ENCODE measurements at regions not wholly inside any gene's neighbourhood (a gene's known extent, or its start where the extent isn't known, plus 50 kb on each side); places are given as distances from the start of the nearest gene placed in this dataset.
"Not testable (repeated sequence)": the region's sequence is repeated elsewhere in the genome, so short reads cannot be mapped to it uniquely, and the experiment has no call there.

DNA sequence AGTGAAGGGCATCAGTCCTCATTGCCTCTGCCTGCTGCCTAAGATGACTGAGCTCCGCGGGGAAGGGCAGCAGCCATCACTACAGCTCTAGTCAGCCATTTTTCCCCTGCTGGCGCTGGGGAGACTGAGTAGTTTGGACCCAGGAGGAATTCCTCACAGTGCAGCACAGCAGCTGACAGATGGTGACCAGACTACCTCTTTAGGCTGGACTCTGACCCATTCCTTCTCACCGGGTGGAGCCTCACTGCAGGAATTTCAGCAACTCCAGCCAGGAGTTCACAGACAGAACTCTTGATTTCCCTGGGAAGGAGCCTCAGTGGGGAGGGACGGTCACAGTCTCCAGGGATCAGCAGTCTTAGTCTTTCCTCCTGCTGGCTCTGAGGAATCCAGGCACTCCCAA lies 492.0 kb upstream of the MMS22L start:
- Histone ChIP-seq H3K4me2 (no peak overlapping the region), H3K9ac (no peak overlapping the region), H3K4me3 (no peak overlapping the region), H3K27ac (no peak overlapping the region), H2AFZ (replicated peaks) (peak overlapping the region; percentile 68), H3K79me2 (ENCODE audit: low read depth) (no peaks in the 10 kb centered on the region), H3K27me3 (no peaks in the 10 kb centered on the region), H3K36me3 (no peaks in the 10 kb centered on the region), H3F3A (ENCODE audit: low read depth) (peaks cover 4% of the 10 kb centered on the region), H3K9me3 (ENCODE audit: low read depth) (no peaks in the 10 kb centered on the region), H3K4me1 (no peaks in the 10 kb centered on the region), H4K20me1 (ENCODE audit: low read depth) (no peaks in the 10 kb centered on the region)
- no peak overlapping the region for H3K4me3 Mint-ChIP-seq
- peaks cover 6% of the 10 kb centered on the region for H3K9me3 Mint-ChIP-seq
- H3K36me3 Mint-ChIP-seq, result no peaks in the 10 kb centered on the region
- peaks cover 5% of the 10 kb centered on the region for H3K4me1 Mint-ChIP-seq
- H3K27me3 Mint-ChIP-seq (ENCODE audit: insufficient read depth, low read depth), result peaks cover 2% of the 10 kb centered on the region
- TF ChIP-seq, protein P1, sequence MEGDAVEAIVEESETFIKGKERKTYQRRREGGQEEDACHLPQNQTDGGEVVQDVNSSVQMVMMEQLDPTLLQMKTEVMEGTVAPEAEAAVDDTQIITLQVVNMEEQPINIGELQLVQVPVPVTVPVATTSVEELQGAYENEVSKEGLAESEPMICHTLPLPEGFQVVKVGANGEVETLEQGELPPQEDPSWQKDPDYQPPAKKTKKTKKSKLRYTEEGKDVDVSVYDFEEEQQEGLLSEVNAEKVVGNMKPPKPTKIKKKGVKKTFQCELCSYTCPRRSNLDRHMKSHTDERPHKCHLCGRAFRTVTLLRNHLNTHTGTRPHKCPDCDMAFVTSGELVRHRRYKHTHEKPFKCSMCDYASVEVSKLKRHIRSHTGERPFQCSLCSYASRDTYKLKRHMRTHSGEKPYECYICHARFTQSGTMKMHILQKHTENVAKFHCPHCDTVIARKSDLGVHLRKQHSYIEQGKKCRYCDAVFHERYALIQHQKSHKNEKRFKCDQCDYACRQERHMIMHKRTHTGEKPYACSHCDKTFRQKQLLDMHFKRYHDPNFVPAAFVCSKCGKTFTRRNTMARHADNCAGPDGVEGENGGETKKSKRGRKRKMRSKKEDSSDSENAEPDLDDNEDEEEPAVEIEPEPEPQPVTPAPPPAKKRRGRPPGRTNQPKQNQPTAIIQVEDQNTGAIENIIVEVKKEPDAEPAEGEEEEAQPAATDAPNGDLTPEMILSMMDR (IDR thresholded peaks at IDR 0.05), result no peak
- no peak for TF ChIP-seq EZH2 (IDR thresholded peaks at IDR 0.05)
- TF ChIP-seq EZH2phosphoT487 (IDR thresholded peaks at IDR 0.05), result no peak
- H3K27ac Mint-ChIP-seq, result no peak overlapping the region
- DNase-seq (ENCODE audit: low spot score), result no peak

DNA sequence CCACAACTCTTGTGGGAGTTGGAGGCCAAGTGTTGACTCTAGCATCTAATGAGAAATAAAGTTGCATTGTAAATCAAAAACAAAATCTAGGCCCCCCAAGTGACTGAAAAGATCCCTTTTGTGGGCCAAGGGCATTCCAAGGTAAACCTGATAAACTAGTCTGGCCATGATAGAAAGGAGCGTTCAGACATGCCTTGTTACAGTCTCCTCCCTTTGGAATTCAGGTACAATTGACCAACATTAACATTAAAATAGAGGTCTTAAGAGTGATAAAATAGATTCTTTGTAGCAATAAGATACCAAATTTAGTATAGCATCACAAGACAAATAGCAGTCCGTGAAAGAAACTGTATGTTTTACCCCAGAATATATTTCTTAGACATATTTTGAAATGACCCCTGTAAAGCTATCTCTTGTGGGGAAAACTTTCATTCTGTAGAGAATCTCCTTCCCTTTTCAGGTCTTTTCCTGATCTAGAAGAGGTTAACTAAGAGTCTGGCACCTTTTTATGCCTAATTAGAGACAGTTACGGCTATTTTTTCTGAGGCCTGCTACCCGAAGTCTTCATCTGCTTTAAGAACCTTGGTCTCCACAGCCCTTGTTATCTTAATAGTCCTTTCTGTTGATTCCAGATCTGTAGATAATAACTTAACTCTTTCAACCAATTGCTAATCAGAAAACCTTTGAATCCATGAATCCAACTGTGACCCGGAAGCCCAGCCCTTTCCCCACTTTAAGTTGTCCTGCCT lies 495.4 kb upstream of the MMS22L start:
- Histone ChIP-seq H3K4me3 (no peak overlapping the region), H3K9ac (no peak overlapping the region)

GRCh38 chr6:97779039-97779766 lies 496.2 kb upstream of the MMS22L start:
- H3K36me3 Mint-ChIP-seq; DNase-seq (ENCODE audit: low spot score); H3K36me3 ChIP-seq: not testable (repeated sequence)

More for the DNA sequence above, 495.4 kb upstream of the MMS22L start:
- H3K4me2 ChIP-seq, result no peak overlapping the region
- no peak overlapping the region for H3K27ac ChIP-seq
- H3K79me2 ChIP-seq (ENCODE audit: low read depth), result no peaks in the 10 kb centered on the region
- H3K36me3 ChIP-seq, result no peaks in the 10 kb centered on the region
- H3K27ac Mint-ChIP-seq, result no peak overlapping the region
- no peaks in the 10 kb centered on the region for H4K20me1 ChIP-seq (ENCODE audit: low read depth)
- DNase-seq (ENCODE audit: low spot score), result no peak
- peaks cover 7% of the 10 kb centered on the region for H3K9me3 Mint-ChIP-seq
- no peak overlapping the region for H2AFZ ChIP-seq (replicated peaks)
- no peaks in the 10 kb centered on the region for H3K27me3 ChIP-seq
- no peak overlapping the region for H3K4me3 Mint-ChIP-seq
- H3F3A ChIP-seq (ENCODE audit: low read depth), result peaks cover 4% of the 10 kb centered on the region
- H3K9me3 ChIP-seq (ENCODE audit: low read depth), result no peaks in the 10 kb centered on the region
- TF ChIP-seq, protein P1 (IDR thresholded peaks at IDR 0.05), result no peak
- TF ChIP-seq EZH2phosphoT487 (IDR thresholded peaks at IDR 0.05) (no peak), EZH2 (IDR thresholded peaks at IDR 0.05) (no peak)
- no peaks in the 10 kb centered on the region for H3K36me3 Mint-ChIP-seq
- no peaks in the 10 kb centered on the region for H3K4me1 ChIP-seq
- H3K27me3 Mint-ChIP-seq (ENCODE audit: insufficient read depth, low read depth), result no peaks in the 10 kb centered on the region
- no peaks in the 10 kb centered on the region for H3K4me1 Mint-ChIP-seq

More at GRCh38 chr6:97779039-97779766, 496.2 kb upstream of the MMS22L start:
- H3K27ac Mint-ChIP-seq; H3K27me3 ChIP-seq; H3K9me3 ChIP-seq (ENCODE audit: low read depth); H3K79me2 ChIP-seq (ENCODE audit: low read depth); H3K9me3 Mint-ChIP-seq; H3K9ac ChIP-seq; H3K4me1 Mint-ChIP-seq; H3K4me2 ChIP-seq; H3K4me1 ChIP-seq; H3K27me3 Mint-ChIP-seq (ENCODE audit: insufficient read depth, low read depth); H3K4me3 Mint-ChIP-seq; H3K4me3 ChIP-seq; H3K27ac ChIP-seq; H4K20me1 ChIP-seq (ENCODE audit: low read depth); H3F3A ChIP-seq (ENCODE audit: low read depth); H2AFZ ChIP-seq (replicated peaks): not testable (repeated sequence)

All from neural progenitor cell (in vitro differentiated cells).